ENCODE measurements at regions not wholly inside any gene's neighbourhood (a gene's known extent, or its start where the extent isn't known, plus 50 kb on each side); places are given as distances from the start of the nearest gene placed in this dataset.

- TF ChIP-seq POLR2A (IDR thresholded peaks at IDR 0.05) (no peak), CTCF (IDR thresholded peaks at IDR 0.05) (no peak)
These were observed 504.1 kb downstream of the TMTC2 start for GRCh38 chr12:83190631-83191390.

Data from right lobe of liver (tissue), 4 donors.